PC-9 (cell line): ENCODE measurements at regions not wholly inside any gene's neighbourhood (a gene's known extent, or its start where the extent isn't known, plus 50 kb on each side); places are given as distances from the start of the nearest gene placed in this dataset.

Experiments used
- BruUV-seq: library from RNA; stranded (reverse); fragments of 400-500 nt; replicated peaks from 2 replicates; lab custom pipeline; 2021; lab: Mats Ljungman, UMichigan
- CTCF ChIA-PET: fragments of 300-600 bp; sonication (Branson Sonifier 250); formaldehyde crosslinking; loops from one replicate; lab custom pipeline; 2022; ENCODE audit warnings: antibody characterized with exemption; lab: Charles Lee
- POLR2A ChIA-PET: fragments of 300-600 bp; sonication (Branson Sonifier 250); formaldehyde crosslinking; loops from one replicate; lab custom pipeline; 2022; ENCODE audit warnings: antibody characterized with exemption; ENCODE audit not compliant: unreplicated experiment; lab: Charles Lee
- DNase-seq, 2 experiments: peaks; one replicate each; pipeline versions ENCODE4 v3.0.0 to v3.0.0-alpha.2; 2015 to 2022; ENCODE audit warnings: mixed read lengths in 1 of 2
- H2AFZ ChIP-seq: fragments of 200-600 bp; sonication (generic); 2 replicates; pipeline ENCODE4 v1.8.1; 2017; ENCODE audit warnings: antibody characterized with exemption
- H3F3A ChIP-seq: fragments of 200-600 bp; sonication (generic); 2 replicates; pipeline ENCODE4 v1.8.1; 2017; ENCODE audit warnings: antibody characterized with exemption, mild to moderate bottlenecking, low read depth; ENCODE audit not compliant: insufficient read depth
- H3K27ac ChIP-seq: fragments of 200-600 bp; sonication (generic); 2 replicates; pipeline ENCODE4 v1.6.1; 2016; ENCODE audit warnings: mixed run types
- H3K27me3 ChIP-seq: fragments of 200-600 bp; sonication (generic); 2 replicates; pipeline ENCODE4 v1.6.1; 2016; ENCODE audit warnings: low read depth, mixed run types; ENCODE audit not compliant: insufficient read depth
- H3K36me3 ChIP-seq: fragments of 200-600 bp; sonication (generic); 2 replicates; pipeline ENCODE4 v1.6.1; 2016; ENCODE audit warnings: low read depth, mixed run types
- H3K4me1 ChIP-seq: fragments of 200-600 bp; sonication (generic); replicated peaks from 2 replicates; pipeline ENCODE4 v1.6.1; 2016; ENCODE audit warnings: mixed run types; ENCODE audit not compliant: insufficient read depth
- H3K4me2 ChIP-seq: fragments of 200-600 bp; sonication (generic); 2 replicates; pipeline ENCODE4 v1.6.1; 2017; ENCODE audit warnings: mixed run types
- H3K4me3 ChIP-seq: fragments of 200-600 bp; sonication (generic); 2 replicates; pipeline ENCODE4 v1.6.1; 2016; ENCODE audit warnings: mixed run types
- H3K79me2 ChIP-seq: fragments of 200-600 bp; sonication (generic); 2 replicates; pipeline ENCODE4 v1.6.1; 2017; ENCODE audit warnings: low read depth, mixed run types
- H3K9me2 ChIP-seq: fragments of 200-600 bp; sonication (generic); 2 replicates; pipeline ENCODE4 v1.8.1; 2017; ENCODE audit warnings: mild to moderate bottlenecking; ENCODE audit not compliant: insufficient read depth
- H3K9me3 ChIP-seq: fragments of 200-600 bp; sonication (generic); 2 replicates; pipeline ENCODE4 v1.8.1; 2016; ENCODE audit warnings: low read depth; ENCODE audit not compliant: insufficient read depth
- H4K20me1 ChIP-seq: fragments of 200-600 bp; sonication (generic); 2 replicates; pipeline ENCODE4 v1.8.1; 2017; ENCODE audit not compliant: insufficient read depth
- EZH2 ChIP-seq: fragments of 200-600 bp; sonication (generic); IDR thresholded peaks from 2 replicates; pipeline ENCODE4 v1.8.0; 2017; ENCODE audit warnings: antibody characterized with exemption, low read depth
- intact Hi-C: fragments of 100-400 bp; cut with micrococcal nuclease; formaldehyde crosslinking; loops from one replicate; pipeline ENCODE4 v1.10.0; 2022; ENCODE audit not compliant: unreplicated experiment
- TF ChIP-seq, protein P1 (sequence below): fragments of 200-600 bp; sonication (generic); conservative IDR thresholded peaks from 2 replicates; pipeline ENCODE4 v1.6.1; 2017; ENCODE audit warnings: mixed run types, antibody characterized with exemption, mild to moderate bottlenecking, moderate library complexity

GRCh38 chr2:213233438-213234330, 50.6 kb upstream of the SPAG16 start:
- H3K9me3 ChIP-seq = 0 out of 2 replicates have a peak, but pooled peaks cover 7% of the 10 kb centered on the region
- ChIA-PET CTCF (no interaction called here), POLR2A (no interaction called here)
- no peaks in the 10 kb centered on the region for H3K9me2 ChIP-seq
- no peaks in the 10 kb centered on the region for H4K20me1 ChIP-seq
- H3K27me3 ChIP-seq = no peaks in the 10 kb centered on the region
- TF ChIP-seq EZH2 = no peak
- TF ChIP-seq, protein P1, sequence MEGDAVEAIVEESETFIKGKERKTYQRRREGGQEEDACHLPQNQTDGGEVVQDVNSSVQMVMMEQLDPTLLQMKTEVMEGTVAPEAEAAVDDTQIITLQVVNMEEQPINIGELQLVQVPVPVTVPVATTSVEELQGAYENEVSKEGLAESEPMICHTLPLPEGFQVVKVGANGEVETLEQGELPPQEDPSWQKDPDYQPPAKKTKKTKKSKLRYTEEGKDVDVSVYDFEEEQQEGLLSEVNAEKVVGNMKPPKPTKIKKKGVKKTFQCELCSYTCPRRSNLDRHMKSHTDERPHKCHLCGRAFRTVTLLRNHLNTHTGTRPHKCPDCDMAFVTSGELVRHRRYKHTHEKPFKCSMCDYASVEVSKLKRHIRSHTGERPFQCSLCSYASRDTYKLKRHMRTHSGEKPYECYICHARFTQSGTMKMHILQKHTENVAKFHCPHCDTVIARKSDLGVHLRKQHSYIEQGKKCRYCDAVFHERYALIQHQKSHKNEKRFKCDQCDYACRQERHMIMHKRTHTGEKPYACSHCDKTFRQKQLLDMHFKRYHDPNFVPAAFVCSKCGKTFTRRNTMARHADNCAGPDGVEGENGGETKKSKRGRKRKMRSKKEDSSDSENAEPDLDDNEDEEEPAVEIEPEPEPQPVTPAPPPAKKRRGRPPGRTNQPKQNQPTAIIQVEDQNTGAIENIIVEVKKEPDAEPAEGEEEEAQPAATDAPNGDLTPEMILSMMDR = no peak
- H3K4me1 ChIP-seq = peaks cover 12% of the 10 kb centered on the region
- no TSS peak for BruUV-seq
- H3F3A ChIP-seq = peaks cover 3% of the 10 kb centered on the region
- intact Hi-C loops = no loop called here
- H3K27ac ChIP-seq = no peak overlapping the region
- DNase-seq = no peak
- no peak overlapping the region for H3K4me2 ChIP-seq
- no peak overlapping the region for H3K4me3 ChIP-seq
- no peaks in the 10 kb centered on the region for H3K79me2 ChIP-seq
- no peak overlapping the region for H2AFZ ChIP-seq
- H3K36me3 ChIP-seq = 0 out of 2 replicates have a peak, but pooled peaks cover 4% of the 10 kb centered on the region
